Sigmoid colon (tissue), 6 donors: ENCODE measurements at regions not wholly inside any gene's neighbourhood (a gene's known extent, or its start where the extent isn't known, plus 50 kb on each side); places are given as distances from the start of the nearest gene placed in this dataset.

Source experiments
- DNase-seq: peaks from one replicate; pipeline ENCODE4 v3.0.0-alpha.2; 2019
- H3K27ac ChIP-seq, 4 donors: fragments of 200-600 bp; sonication (generic); one replicate each; pipeline ENCODE4 v1.5.1; 2016 to 2019; ENCODE audit warnings: mild to moderate bottlenecking in 1 of 4
- H3K27me3 ChIP-seq, 3 donors: fragments of 200-600 bp; sonication (generic); one replicate each; pipeline ENCODE4 v1.5.1; 2019; ENCODE audit warnings: mild to moderate bottlenecking in 1 of 3
- H3K36me3 ChIP-seq, 4 donors: fragments of 200-600 bp; sonication (generic); one replicate each; pipeline ENCODE4 v1.5.1; 2016 to 2019
- H3K4me1 ChIP-seq, 4 donors: fragments of 200-600 bp; sonication (generic); one replicate each; pipeline ENCODE4 v1.5.1; 2017 to 2019
- H3K4me3 ChIP-seq, 4 donors: fragments of 200-600 bp; sonication (generic); one replicate each; pipeline ENCODE4 v1.5.1; 2017 to 2019; ENCODE audit warnings: mild to moderate bottlenecking in 2 of 4, moderate library complexity in 1 of 4
- H3K9me3 ChIP-seq, 4 donors: fragments of 200-600 bp in 3 of 4; sonication (generic) in 3 of 4; one replicate each; pipeline versions ENCODE4 v1.5.1 to v1.6.1; 2013 to 2019
- CTCF ChIP-seq, 4 experiments: fragments of 450-650 bp in 3 of 4; fragments of 200-600 bp in 1 of 4; IDR thresholded peaks; one replicate each; pipeline ENCODE4 v1.5.1; 2016 to 2019; ENCODE audit warnings: antibody characterized with exemption in 4 of 4, mild to moderate bottlenecking in 3 of 4, moderate library complexity in 2 of 4
- EP300 ChIP-seq, 4 donors: sonication (generic); formaldehyde crosslinking; IDR thresholded peaks; one replicate each; pipeline ENCODE4 v1.6.1; 2017; ENCODE audit warnings: antibody characterized with exemption in 4 of 4
- POLR2A ChIP-seq, 2 donors: fragments of 450-650 bp; IDR thresholded peaks; one replicate each; pipeline ENCODE4 v1.6.1; 2016; ENCODE audit warnings: antibody characterized with exemption in 2 of 2, mild to moderate bottlenecking in 2 of 2, moderate library complexity in 2 of 2
- POLR2AphosphoS5 ChIP-seq, 4 donors: sonication (generic); formaldehyde crosslinking; IDR thresholded peaks; one replicate each; pipeline ENCODE4 v1.6.1; 2017; ENCODE audit warnings: antibody characterized with exemption in 4 of 4
- WGBS, 2 donors: extraction: QIAGEN DNeasy Blood & Tissue Kit; methylation state at CpG; one replicate each; pipeline ENCODE4 v1.1.7; 2013; 5-methylcytosine and 5-hydroxymethylcytosine counted together
- intact Hi-C: fragments of 100-400 bp; cut with DNase I; formaldehyde crosslinking; loops from one replicate; pipeline ENCODE4 v1.15.1; 2023
- donor health status: healthy with polysubstance abuse.
- donor health status: healthy.

GRCh38 chr2:176934131-176934530 is 278.5 kb upstream of the HNRNPA3 start:
- intact Hi-C loops = no loop called here
- Histone ChIP-seq H3K9me3 (no peaks in the 10 kb centered on the region), H3K4me3 (no peak overlapping the region), H3K4me1 (peaks cover 0 to 12% (median 5%) of the 10 kb centered on the region in 4 donors), H3K36me3 (no peaks in the 10 kb centered on the region), H3K27ac (no peak overlapping the region), H3K27me3 (no peaks in the 10 kb centered on the region)
- TF ChIP-seq POLR2AphosphoS5 (IDR thresholded peaks at IDR 0.05) (no peak), EP300 (IDR thresholded peaks at IDR 0.05) (no peak), POLR2A (IDR thresholded peaks at IDR 0.05) (no peak), CTCF (IDR thresholded peaks at IDR 0.05) (no peak)
- WGBS, 2 donors = 96 to 98% methylated on average over 5 of the region's 5 CpGs
- no peak for DNase-seq

- H3K27ac ChIP-seq = no peak overlapping the region
- no peaks in the 10 kb centered on the region for H3K36me3 ChIP-seq
- H3K9me3 ChIP-seq = no peaks in the 10 kb centered on the region
- DNase-seq = peak; percentile 72
- intact Hi-C loops = no loop called here
- 70% methylated on average over 7 of the region's 7 CpGs for WGBS, 2 donors
- no peak overlapping the region for H3K4me3 ChIP-seq
- TF ChIP-seq EP300 (IDR thresholded peaks at IDR 0.05) (no peak), POLR2A (IDR thresholded peaks at IDR 0.05) (no peak), CTCF (IDR thresholded peaks at IDR 0.05) (no peak), POLR2AphosphoS5 (IDR thresholded peaks at IDR 0.05) (no peak)
- H3K4me1 ChIP-seq = peaks cover 0 to 12% (median 5%) of the 10 kb centered on the region in 4 donors
- H3K27me3 ChIP-seq = no peaks in the 10 kb centered on the region
These were observed 277.7 kb upstream of the HNRNPA3 start for GRCh38 chr2:176934869-176935415.

DNA sequence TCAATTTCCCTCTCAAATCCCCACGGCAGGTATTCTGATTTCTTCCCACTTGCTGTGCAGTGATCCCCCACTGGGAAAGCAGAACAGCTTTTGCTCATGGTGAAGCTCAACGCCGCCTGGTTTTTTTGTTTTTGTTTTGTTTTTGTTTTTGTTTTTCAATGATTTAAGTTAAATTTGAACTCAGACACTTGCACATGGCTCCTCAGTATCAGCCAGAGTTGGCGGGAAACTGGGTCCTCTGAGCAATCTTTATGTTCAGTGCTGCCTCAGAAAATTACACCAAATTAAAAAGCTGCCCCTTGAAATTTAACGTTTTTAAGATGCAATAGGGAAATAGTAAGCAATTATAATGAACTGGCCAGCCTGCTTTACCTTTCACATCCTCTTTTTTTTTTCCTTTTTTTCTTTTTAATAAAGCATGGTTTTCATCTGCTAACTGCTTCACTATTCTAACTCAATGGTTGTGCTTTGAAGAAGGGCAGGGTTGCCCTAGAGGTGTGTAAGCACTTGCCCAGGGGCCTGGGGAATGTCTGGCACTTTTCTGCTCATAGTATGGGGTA is 277.0 kb upstream of the HNRNPA3 start:
- Histone ChIP-seq H3K36me3 (no peaks in the 10 kb centered on the region), H3K4me1 (peaks cover 0 to 12% (median 5%) of the 10 kb centered on the region in 4 donors), H3K4me3 (no peak overlapping the region), H3K27ac (no peak overlapping the region), H3K9me3 (no peaks in the 10 kb centered on the region), H3K27me3 (no peaks in the 10 kb centered on the region)
- intact Hi-C loops = no loop called here
- 64 to 72% methylated on average over 5 of the region's 5 CpGs for WGBS, 2 donors
- no peak for TF ChIP-seq EP300 (IDR thresholded peaks at IDR 0.05)
- DNase-seq = no peak

DNA sequence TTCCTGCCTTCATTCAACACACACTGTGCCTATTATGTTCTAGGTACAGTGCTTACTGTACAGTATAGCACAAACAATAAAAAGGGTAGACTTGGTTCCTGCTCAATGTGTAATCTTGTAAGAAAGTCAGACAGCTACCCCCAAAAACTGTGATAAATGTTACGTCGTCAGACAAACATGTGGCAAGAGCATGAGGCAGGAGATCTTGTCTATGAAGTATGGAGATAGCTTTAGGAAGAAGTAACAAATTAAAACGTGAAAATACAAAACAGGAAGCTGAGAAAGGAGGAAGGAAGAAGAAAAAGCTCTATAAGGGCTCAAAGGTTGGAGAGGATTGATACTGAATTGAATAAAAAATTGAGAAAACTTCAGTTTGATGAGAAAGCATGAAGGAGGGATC is 276.2 kb upstream of the HNRNPA3 start:
- H3K4me1 ChIP-seq = peaks cover 0 to 12% (median 5%) of the 10 kb centered on the region in 4 donors
- no peaks in the 10 kb centered on the region for H3K9me3 ChIP-seq
- intact Hi-C loops = no loop called here
- H3K27ac ChIP-seq = no peak overlapping the region
- H3K27me3 ChIP-seq = no peaks in the 10 kb centered on the region
- no peak for DNase-seq
- H3K4me3 ChIP-seq = no peak overlapping the region
- WGBS, 2 donors = 62 to 69% methylated on average over 3 of the region's 3 CpGs
- TF ChIP-seq POLR2AphosphoS5 (IDR thresholded peaks at IDR 0.05) = no peak
- TF ChIP-seq CTCF (IDR thresholded peaks at IDR 0.05) = no peak
- TF ChIP-seq POLR2A (IDR thresholded peaks at IDR 0.05) = no peak
- TF ChIP-seq EP300 (IDR thresholded peaks at IDR 0.05) = no peak
- no peaks in the 10 kb centered on the region for H3K36me3 ChIP-seq

DNA sequence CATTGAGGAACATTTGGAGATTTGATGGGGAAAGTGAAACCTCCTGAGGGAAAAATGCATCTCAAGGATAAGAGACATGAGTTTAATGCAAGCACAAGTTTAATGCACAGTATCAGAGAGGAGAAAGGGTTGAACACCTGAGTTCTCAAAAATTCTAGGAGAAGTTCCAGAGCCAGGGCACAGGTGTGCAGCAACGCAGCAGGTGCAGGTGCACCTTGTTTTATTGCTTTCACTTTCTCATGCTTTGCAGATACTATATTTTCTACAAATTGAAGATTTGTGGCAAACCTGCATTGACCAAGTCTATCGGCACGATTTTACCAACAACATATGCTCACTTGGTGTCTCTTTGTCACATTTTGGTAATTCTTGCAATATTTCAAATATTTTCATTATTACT is 267.6 kb upstream of the HNRNPA3 start:
- 23 to 65% methylated on average over 3 of the region's 3 CpGs for WGBS, 2 donors
- H3K27me3 ChIP-seq = no peaks in the 10 kb centered on the region
- no peak overlapping the region for H3K27ac ChIP-seq
- intact Hi-C loops = no loop called here
- no peaks in the 10 kb centered on the region for H3K4me1 ChIP-seq
- no peak for TF ChIP-seq CTCF (IDR thresholded peaks at IDR 0.05)
- TF ChIP-seq POLR2A (IDR thresholded peaks at IDR 0.05) = no peak
- no peak for TF ChIP-seq EP300 (IDR thresholded peaks at IDR 0.05)
- TF ChIP-seq POLR2AphosphoS5 (IDR thresholded peaks at IDR 0.05) = no peak
- no peaks in the 10 kb centered on the region for H3K9me3 ChIP-seq
- H3K4me3 ChIP-seq = no peak overlapping the region
- H3K36me3 ChIP-seq = no peaks in the 10 kb centered on the region
- no peak for DNase-seq
